T-helper 1 cell treated with Interleukin-12 subunit alpha and Interleukin-12 subunit beta and Interleukin-4 antibody, amounts not matched to agents 30 ng/mL and 1 ng/mL, for 36 hours (primary cell): ENCODE measurements at regions not wholly inside any gene's neighbourhood (a gene's known extent, or its start where the extent isn't known, plus 50 kb on each side); places are given as distances from the start of the nearest gene placed in this dataset.

Source experiments
- intact Hi-C: fragments of 100-400 bp; cut with micrococcal nuclease; formaldehyde crosslinking; loops from one replicate; pipeline ENCODE4 v1.15.1; 2024

DNA sequence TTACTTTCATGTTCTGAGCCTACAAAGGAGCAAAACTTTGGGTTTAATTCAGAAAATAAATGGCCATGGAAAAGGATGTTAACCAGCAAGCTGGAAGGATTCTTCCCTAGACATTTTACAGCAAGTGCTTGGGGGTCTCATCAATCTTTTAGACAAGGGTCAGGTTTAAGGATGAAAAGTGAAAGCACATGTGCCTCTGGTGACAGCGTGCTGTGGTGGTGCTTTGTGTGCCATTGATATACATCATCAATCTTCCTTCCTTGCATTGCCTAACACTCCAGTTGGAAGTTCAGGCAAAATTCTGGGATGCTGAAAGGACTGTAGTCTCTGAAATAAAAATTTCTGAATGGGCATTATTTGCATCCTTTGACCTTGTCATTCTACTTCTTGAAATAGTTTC, 171.2 kb downstream of the KCNE4 start:
- intact Hi-C loops, result no loop called here

DNA sequence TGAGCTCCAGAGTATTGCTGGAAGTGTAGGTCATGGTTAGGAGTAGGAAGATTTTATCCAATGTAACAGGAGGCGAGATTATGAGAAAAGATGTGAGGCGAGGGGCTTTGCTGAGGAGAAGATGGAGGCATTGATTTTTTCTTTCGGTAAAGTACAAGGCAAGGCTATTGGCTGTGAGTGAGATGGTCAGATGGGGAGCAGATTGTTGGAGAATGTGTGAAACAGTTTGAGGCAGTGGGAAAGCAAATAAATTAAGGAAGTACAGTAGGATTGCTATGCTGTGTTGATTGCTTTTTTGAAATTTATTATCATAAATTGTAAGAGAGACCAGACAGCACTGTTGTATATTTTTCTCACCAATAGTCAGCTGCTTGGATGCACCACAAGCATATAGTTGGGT, 173.3 kb downstream of the KCNE4 start:
- intact Hi-C loops, result no loop called here

DNA sequence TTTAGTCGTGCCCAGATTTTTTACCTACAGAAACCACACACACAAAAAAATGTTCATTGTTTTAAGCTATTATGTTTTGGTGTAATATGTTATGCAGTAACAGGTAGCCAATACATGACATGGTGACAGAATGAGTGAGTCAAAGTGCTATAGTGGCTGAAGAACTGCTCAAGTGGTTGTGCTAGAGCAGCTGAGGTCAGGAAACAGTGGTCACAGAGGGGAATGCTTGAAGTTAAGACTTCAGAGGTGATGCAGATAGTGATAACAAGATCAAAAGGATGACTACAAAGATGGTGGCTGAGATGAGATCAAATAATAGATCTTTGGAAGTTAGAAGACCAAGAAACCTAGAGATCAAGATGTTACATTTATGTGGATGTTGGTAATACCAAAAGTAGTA, 174.3 kb downstream of the KCNE4 start:
- intact Hi-C loops, result no loop called here

DNA sequence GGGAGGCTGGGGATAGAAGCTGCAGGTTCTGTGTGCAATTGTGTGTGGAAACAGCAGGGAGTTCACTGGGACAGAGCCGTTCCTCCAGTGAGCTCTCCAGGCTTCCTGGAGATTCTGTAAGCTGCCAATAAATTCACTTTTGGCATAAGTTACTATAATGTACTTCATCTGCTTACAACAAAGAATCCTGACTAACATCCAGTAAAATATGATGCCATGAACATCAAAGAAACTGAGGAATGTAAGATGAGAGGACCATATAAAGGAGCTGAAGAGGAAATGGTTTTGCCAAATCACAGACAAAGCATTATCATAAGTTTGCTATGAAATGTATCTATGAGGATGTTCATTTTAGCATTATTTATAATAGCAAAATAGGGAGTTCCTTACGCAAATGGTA, 175.3 kb downstream of the KCNE4 start:
- intact Hi-C loops, result no loop called here

DNA sequence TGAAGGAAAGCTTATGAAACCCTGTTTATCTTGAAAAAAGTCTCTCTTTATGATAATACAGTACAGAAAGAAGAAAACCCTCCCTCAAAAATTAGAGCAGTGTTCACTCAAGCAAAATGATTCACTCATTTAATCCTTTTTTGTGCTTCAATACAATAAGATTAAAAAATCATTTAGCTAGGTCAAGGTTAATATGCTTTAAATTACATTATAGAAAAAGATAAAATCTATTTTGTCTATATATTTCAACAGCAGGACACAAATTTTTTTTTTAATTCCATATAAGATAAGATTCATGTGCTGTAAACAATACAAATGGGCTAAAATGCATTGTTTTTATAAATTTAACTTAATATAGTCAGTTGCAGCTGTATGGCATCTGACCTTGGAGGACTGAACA, 176.9 kb downstream of the KCNE4 start:
- intact Hi-C loops, result no loop called here

DNA sequence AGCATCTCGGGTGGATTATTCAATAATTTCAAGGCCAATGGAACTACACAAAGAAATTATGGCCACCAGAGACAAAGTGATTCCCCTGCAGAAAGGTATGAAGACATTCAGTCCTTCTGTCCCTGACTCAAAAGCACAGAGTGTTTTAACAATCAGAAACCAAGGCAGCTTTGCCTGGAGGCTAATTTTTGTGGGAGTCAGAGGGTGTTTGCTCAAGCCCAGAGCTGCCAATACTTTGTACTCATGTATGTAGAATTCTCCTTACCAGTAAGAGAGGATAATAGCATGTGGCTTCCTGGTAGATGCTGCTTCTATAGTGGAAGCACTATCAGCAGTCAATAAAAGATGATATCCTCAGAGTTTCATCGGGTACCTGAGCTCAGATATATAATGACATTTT, 178.4 kb downstream of the KCNE4 start:
- intact Hi-C loops, result no loop called here

DNA sequence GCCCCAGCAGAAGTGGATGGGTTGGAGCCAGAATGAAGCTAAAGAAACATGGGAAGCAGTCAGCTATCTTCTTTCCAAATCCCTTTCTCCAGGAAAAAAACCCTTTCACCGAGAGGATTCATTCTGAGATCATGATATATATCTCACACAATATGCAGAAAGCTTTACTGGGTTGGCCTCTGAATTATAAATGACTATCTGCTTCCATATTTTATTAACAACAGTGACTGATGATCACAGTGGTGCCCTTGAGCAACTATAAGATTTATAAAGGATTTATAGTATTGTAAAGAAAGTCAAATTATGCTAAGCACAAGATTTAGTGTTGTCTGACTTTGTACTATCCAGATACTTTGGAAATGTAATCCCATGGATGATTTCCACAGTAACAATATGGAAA, 180.3 kb downstream of the KCNE4 start:
- intact Hi-C loops, result no loop called here

DNA sequence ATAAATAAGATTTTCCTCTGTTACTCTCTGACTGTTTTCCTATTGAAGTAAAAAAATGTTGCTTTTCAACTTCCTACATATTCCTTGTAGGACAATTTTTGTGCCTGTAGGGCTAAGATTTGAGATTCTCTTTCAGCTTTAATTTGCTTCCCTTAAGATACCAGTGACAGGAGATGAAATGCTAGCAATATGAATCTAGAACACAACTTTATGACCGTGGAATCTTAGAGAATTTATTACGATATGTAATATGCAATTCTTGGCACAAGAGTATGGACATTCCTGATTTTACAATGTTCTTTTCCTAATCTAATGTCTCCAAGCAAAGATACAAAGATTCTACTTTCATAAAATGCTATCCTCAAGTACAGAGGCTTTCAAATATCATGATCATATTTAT, 180.9 kb downstream of the KCNE4 start:
- intact Hi-C loops, result no loop called here

DNA sequence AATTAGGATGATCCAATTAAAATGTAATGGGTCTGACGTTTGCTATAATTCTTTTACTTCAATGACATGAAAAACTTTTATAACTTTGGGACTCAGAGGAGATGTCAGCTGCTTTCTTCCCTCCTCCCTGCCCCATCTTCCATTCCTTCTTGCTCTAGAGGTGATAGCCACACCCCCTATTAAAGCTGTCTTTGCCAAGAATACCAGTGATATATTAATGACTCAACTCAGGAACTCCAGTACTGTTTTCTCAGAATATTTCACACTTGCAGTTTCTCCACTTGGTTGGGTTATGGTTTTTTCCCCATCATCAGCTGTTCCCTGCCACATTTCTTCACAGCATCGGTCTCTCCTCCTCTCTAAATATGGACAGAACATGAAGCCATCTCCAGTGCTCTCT, 184.0 kb downstream of the KCNE4 start:
- intact Hi-C loops, result no loop called here

DNA sequence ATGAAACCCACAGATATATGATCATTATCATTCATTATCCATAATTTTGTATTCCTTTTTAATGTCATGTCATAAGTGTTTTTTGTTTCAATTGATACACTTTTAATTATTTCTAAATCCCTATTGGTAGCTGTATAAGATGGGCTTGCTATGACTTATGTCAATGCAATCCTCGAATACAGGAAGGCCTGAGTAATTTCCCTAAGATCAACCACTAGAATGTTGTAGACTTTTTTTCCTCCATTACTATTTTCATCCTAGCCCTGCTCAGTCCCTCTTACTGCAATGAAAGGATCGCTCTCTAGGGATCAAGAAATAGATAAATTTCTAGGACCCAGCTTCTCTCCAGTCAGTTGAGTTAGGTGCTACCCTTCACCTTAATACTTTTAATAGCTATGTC, 186.3 kb downstream of the KCNE4 start:
- intact Hi-C loops, result no loop called here

DNA sequence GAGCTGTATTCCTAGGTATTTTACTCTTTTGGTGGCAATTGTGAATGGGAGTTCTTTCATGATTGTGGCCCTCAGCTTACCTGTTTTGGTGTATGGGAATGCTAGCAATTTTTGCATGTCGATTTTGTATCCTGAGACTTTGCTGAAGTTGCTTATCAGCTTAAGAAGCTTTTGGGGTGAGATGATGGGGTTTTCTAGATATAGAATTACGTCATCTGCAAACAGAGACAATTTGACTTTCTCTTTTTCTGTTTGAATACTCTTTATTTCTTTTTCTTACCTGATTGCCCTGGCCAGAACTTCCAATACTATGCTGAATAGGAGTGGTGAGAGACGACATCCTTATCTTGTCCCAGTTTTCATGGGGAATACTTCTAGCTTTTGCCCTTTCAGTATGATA, 191.2 kb downstream of the KCNE4 start:
- intact Hi-C loops, result no loop called here

DNA sequence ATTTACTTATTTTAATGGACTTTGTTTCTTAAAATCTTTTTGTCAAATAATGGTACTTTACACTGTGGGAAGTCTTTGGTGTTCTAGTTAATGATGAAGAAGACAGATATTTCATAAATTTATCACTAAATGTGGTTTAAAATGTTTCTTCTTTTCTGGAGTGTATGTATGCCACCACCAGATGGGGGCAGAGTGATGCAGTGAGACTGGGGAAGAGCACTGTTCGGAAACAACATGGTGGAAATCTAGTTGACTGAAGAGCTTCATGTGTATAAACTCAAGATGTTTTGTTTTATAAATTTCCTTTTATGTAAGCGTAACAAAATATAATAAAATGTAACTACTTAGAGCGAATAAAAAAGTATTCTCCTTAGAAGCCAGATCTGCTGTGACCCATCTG, 195.1 kb downstream of the KCNE4 start:
- intact Hi-C loops, result no loop called here

DNA sequence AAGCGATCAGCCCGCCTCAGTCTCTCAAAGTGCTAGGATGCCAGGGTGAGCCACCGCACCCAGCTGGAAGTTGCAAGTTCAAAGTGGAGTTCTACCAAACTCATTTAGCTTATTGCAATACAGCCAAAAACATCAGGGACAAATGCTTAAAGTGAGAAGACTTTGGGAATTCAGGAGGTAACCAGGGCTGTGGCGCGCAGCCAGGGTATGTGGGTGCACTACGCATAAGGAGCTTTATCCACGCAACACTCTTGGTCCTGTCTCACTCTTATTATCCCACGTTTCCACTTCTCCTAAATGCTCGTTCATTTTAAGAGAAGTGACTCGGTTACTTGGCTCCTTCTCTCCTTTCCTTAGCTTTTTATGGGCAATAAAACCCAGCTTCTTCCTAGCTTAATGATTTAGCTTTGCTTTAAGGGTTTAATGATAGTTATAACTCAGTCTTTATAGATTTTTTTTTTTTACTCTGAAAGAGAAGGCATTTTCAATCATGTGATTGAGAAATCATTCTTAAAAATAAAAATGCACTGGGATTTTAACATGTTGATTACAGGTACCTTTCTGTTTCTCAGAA, 199.8 kb downstream of the KCNE4 start:
- intact Hi-C loops, result no loop called here

DNA sequence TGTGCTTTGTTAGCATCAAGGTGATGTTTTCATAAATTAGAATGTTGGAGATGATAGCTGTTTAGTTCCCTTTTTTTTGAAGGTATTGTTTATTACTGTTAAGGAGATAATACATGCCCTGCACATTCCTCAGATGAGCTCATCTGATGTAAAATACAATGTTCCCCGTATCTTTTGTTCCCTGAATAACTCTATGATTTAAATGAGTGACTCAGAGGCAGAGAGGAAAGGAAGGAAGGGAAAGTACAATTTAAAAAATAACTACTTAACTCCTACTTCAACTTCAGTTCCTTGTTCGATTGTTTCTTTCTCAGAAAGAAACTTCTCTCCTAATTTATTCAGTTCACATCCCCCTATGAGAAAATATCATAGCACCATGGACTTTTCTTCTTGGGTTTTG, 208.7 kb downstream of the KCNE4 start:
- intact Hi-C loops, result no loop called here

DNA sequence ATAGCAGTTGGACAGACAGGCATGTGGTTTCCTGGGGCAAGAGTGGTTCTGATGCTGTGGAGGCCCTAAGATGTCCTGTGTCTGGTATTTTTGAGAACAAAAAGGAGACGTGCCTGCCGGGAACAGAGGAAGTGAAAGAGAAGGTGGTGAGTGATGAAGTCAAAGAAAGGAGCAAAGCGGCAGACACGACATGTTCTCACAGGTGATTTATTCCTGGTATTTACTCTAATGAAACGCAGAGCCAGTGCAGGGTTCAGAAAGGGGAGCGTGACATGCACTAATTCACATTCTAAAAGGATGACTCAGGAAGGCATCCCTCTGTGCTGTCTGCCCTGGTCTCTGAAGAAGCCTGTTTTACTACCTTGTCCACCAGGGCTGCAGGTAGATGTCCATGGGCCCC, 211.0 kb downstream of the KCNE4 start:
- intact Hi-C loops, result no loop called here

DNA sequence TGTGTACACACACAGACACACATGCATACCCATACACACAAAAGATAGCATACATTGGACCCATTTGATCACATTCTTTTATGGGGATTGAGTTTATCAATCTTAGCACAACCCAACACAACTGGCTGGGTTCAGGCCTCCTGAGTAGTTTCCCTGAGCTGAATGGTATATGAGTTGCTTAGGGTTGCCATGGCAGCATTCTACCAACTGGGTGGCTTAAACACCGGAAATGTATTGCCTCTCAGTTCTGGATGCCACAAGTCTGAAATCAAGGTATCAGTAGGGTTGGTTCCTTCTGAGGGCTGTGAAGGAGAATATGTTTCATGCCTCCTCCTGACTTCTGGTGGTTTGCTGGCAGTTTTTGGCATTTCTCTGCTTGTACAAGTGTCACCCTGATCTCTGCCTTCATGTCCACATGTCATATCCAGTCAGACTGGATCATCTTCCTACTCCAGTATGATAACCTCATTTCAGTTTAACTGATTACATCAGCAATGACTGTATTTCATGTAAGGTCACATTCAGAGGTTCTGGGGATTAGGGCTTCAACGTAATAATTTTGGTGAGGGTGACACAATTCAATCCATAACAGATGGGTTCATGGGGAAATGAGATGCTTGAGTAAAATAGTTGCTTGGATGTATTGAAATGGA, 212.7 kb downstream of the KCNE4 start:
- intact Hi-C loops, result no loop called here

DNA sequence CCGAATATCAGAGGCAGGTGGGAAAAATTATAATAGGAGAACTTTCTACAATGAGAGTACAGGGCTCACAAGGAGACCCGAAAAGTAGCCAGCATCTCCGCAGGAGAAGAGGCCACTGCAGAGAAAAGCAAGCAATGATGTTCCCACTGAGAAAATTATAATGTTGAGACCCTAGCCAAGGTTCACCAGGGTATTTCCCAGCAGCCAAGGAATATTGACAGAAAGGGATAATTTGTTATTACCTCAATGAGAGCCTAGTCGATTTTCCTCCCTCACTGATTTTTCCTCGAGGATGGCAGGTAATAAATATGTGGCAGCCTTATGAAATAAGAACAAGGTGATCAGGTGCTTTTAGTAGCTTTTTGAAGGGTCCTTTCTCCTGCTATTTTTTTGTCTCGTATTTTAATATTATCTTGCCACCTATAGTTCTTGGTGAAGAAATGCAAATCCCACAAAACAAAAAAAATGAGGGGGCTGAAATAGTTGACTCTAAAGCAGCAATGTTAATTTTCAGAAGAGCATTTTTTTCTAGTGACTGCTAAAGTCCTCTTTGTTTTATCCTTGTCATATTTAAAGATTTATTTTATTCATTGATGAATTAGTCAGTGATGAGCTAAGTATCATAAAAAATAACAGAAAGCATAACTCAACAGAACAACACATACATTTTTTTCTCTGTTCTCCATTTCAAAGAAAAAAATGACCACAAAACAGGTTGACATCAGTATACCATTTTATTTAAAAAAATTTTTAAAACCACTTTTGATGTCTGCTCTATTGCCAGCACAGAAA, 215.4 kb downstream of the KCNE4 start:
- intact Hi-C loops, result no loop called here

DNA sequence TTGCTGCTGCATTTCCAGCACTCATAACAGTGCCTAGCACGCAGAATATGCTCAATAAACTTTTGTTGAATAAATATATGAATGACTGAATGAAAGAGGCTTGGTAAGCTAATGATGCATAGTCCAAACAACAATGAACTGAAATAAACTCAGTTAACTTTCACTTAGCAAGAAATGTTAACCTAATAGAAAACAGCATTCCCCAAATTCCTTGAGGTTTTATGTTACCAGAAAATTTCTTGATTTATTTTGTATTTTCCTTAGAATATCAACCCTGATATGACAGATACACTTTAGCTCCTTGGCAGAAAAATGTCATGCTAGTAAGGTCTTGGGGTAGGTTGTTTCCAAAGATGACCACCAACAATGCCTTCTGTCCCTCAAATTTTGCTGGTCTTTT, 217.4 kb downstream of the KCNE4 start:
- intact Hi-C loops, result no loop called here

DNA sequence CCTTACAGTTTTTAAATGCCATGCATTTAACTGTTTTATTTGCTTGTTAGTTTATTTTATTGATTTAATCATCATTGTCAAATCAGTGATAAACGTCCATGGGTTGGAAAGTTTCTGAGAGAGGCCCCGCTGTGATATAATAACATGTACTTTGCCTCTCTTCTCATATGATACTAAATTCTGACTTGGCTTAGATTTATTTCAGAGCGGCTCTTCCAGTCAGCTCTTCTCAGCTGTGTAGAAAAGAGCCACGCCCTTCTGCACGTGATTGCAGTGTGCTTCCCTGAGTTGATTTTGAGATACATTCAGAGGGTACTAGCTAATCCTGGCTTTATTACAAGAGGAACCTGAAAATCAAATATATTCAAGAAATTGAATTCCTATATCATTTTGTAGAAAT, 218.6 kb downstream of the KCNE4 start:
- intact Hi-C loops, result no loop called here

DNA sequence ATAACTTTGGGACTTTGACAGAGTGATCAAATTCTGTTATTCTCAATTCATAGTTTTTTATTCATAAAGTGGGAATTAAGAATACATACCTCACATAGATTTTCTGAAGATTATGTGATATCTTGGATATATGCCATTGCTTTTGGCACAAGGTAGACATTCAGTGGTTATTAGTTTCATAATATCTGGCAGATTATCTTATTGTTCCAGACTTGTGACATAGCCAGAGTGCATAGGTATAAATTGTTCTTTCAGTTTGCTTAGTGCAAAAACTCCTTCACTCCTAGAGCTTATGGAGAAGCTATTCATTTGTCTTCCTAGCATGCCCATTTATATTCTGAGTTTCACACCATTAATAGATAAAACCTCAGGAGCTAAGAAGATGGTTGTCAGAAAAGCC, 222.0 kb downstream of the KCNE4 start:
- intact Hi-C loops, result no loop called here

DNA sequence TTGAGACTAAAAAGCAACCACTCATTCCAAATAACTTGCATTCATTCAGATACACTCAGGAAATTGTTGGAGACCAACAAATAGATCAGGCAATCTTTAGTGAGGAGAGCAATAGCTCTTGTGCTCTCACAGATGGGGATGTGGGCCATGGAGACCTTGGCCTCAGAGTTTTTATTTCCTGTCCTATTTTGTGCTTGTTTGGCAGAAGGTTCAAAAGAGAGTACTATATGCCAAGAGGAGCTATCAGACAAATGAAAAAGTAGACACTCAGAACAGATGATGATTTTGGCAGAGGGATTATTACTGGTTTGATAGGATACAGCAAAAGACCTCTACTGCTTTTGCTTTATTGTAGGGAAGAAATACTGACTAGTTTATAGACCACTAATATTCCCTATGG, 230.2 kb downstream of the KCNE4 start:
- intact Hi-C loops, result no loop called here

DNA sequence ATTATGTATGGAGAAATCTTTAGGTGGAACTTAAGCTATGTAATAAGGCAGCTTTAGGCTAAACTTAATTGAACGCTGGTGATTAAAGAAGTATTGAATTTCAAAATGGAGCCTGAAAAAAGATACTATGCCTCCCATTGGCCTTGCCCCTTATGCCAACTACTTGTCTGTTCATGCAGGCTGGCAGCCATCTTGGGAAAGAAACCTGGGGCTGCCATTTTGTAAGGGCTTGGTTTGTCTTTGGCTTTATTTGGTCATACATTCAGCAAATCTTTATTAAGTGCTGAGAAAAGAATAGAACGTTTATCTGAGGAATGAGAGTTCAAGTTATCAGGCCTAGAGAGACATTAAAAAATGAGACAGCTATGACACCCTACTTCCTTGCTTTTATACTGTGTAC, 231.3 kb downstream of the KCNE4 start:
- intact Hi-C loops, result no loop called here

DNA sequence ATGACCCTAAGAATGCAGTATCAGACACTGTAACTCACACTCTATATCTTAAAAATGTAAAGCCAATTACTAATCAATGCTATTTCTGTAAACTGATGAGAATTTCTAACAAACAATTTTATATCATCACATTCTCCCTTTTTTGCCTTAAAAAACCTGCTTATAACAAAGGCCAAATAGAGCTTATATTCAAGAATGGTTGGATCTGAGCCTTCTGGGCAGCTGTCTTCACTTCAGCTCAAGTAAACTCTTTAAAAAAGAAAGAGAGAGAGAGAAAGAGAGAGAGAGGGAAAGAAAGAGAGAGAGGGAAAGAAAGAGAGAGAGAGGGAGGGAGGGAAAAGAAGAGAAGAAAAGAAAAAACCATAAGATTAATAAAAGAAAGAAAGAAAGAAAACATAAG, 231.8 kb downstream of the KCNE4 start:
- intact Hi-C loops, result no loop called here
